ENCODE measurements at regions not wholly inside any gene's neighbourhood (a gene's known extent, or its start where the extent isn't known, plus 50 kb on each side); places are given as distances from the start of the nearest gene placed in this dataset.

DNA sequence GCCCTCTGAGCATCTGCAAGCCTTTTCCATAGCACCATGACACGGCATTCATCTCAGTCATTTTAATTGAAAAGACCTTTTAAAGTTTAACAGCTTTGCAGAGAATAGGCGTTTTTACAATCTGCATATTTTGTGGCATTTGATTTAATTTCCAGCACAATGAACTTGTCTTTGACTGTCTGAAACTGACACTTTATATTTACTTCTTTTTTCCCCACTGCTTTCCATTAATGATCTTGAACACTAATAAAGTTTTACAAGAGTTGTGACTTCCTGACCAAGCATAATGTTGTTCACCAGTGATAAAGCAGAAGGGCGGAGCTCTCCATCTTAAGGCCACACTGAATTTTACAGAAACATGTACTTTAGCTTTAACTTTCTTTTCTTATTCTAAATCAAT lies 548.7 kb downstream of the FAM181B start:
- 77% methylated on average over 3 of the region's 3 CpGs; no CpG with 5 or more reads in 1 of the 2 experiments for WGBS, 2 experiments (ENCODE audit: extremely low coverage in 1 of 2, insufficient coverage in 1 of 2, insufficient read length in 1 of 2, insufficient replicate concordance in 2 of 2, low coverage in 1 of 2, low lambda C conversion rate in 2 of 2, missing lambda C conversion rate in 1 of 2)

More for the DNA sequence above, 548.7 kb downstream of the FAM181B start:
- Histone ChIP-seq H2BK20ac (ENCODE audit: low read length) (no peak overlapping the region), H3K27me3 (replicated peaks in 1 of 4; ENCODE audit: control insufficient read depth in 3 of 4, extremely low read depth in 1 of 4, insufficient read depth in 3 of 4, low read length in 3 of 4) (no peaks in the 10 kb centered on the region), H4K91ac (replicated peaks; ENCODE audit: insufficient read length, low read length) (no peak overlapping the region), H3K4me2 (ENCODE audit: insufficient read depth in 1 of 2, low read depth in 2 of 2, low read length in 2 of 2) (no peak overlapping the region), H4K5ac (ENCODE audit: insufficient read length, low read depth, low read length) (no peak overlapping the region), H3K4ac (replicated peaks; ENCODE audit: insufficient read length, low read depth, low read length) (no peak overlapping the region), H2BK12ac (ENCODE audit: low read depth, low read length) (no peak overlapping the region), H3K36me3 (ENCODE audit: control insufficient read depth in 2 of 4, insufficient read depth in 4 of 4, low read length in 3 of 4) (no peaks in the 10 kb centered on the region), H3K56ac (replicated peaks; ENCODE audit: insufficient read length, low read depth, low read length) (no peak overlapping the region), H2AFZ (ENCODE audit: low read length) (no peak overlapping the region), H3K27ac (ENCODE audit: low read depth, low read length) (no peak overlapping the region), H2BK15ac (ENCODE audit: low read length) (no peak overlapping the region), H3K18ac (ENCODE audit: extremely low read depth, low read length) (no peak overlapping the region), H3K79me1 (ENCODE audit: low read depth, low read length) (no peaks in the 10 kb centered on the region), H3K9me3 (ENCODE audit: insufficient read depth in 2 of 2, low read depth in 1 of 2, low read length in 1 of 2) (peaks cover 0 to 11% of the 10 kb centered on the region in 2 experiments; a peak in 1 of 4 replicates), H3K4me1 (replicated peaks in 1 of 4; ENCODE audit: control insufficient read depth in 3 of 4, insufficient read depth in 4 of 4, low read length in 3 of 4) (no peaks in the 10 kb centered on the region), H3K4me3 (ENCODE audit: extremely low read depth in 1 of 4, insufficient read depth in 2 of 4, low read depth in 3 of 4, low read length in 4 of 4) (no peak overlapping the region), H2BK5ac (ENCODE audit: low read depth, low read length) (no peak overlapping the region), H3K9ac (replicated peaks in 1 of 4; ENCODE audit: extremely low read depth in 1 of 4, low read depth in 3 of 4, low read length in 3 of 4) (no peak overlapping the region), H4K20me1 (replicated peaks in 1 of 2; ENCODE audit: control insufficient read depth in 1 of 2, insufficient read depth in 2 of 2, low read length in 2 of 2) (no peaks in the 10 kb centered on the region), H3K23me2 (ENCODE audit: low read depth, low read length) (no peaks in the 10 kb centered on the region), H2BK120ac (replicated peaks; ENCODE audit: low read depth, low read length) (no peak overlapping the region), H4K8ac (ENCODE audit: extremely low read depth, insufficient read depth, low read length) (no peak overlapping the region), H2AK5ac (ENCODE audit: low read depth, low read length) (no peak overlapping the region), H3K23ac (ENCODE audit: insufficient read length) (no peak overlapping the region), H3K79me2 (ENCODE audit: control insufficient read depth in 1 of 2, insufficient read depth in 2 of 2, low read length in 2 of 2) (no peaks in the 10 kb centered on the region), H3K14ac (ENCODE audit: insufficient read length) (no peak overlapping the region)
- ChIA-PET POLR2A (ENCODE audit: partially characterized antibody) (no interaction called here), CTCF (ENCODE audit: partially characterized antibody) (interaction anchor here (0.5 to 0.7 kb wide), 2 partner anchors 44 to 168 kb away, joined by 3 to 4 read pairs; no protein-coding TSS in a partner anchor)
- FAIRE-seq = no peak
- no peak for DNase-seq (ENCODE audit: low read depth in 1 of 2, low spot score in 2 of 2)
- TF ChIP-seq CBX5 (IDR thresholded peaks at IDR 0.05; ENCODE audit: low read depth, low read length) (no peak), RFX5 (IDR thresholded peaks at IDR 0.05; ENCODE audit: borderline replicate concordance, low read depth, low read length) (no peak), POLR2AphosphoS5 (IDR thresholded peaks at IDR 0.05; ENCODE audit: low read depth, low read length) (no peak), SP1 (IDR thresholded peaks at IDR 0.05; ENCODE audit: low read depth, low read length) (no peak), CTBP2 (IDR thresholded peaks at IDR 0.05; ENCODE audit: borderline replicate concordance, insufficient read depth, insufficient read length, low read length) (no peak), BRCA1 (IDR thresholded peaks at IDR 0.05; ENCODE audit: low read depth, low read length) (no peak)

Data from H1 (cell line).